Hematopoietic multipotent progenitor cell treated with erythropoietin and hydrocortisone succinate and interleukin-3 and kit ligand, for 6 days (in vitro differentiated cells): ENCODE measurements at regions not wholly inside any gene's neighbourhood (a gene's known extent, or its start where the extent isn't known, plus 50 kb on each side); places are given as distances from the start of the nearest gene placed in this dataset.

Source experiments
- DNase-seq: peaks from one replicate; pipeline ENCODE4 v3.0.0-alpha.2; 2015

DNA sequence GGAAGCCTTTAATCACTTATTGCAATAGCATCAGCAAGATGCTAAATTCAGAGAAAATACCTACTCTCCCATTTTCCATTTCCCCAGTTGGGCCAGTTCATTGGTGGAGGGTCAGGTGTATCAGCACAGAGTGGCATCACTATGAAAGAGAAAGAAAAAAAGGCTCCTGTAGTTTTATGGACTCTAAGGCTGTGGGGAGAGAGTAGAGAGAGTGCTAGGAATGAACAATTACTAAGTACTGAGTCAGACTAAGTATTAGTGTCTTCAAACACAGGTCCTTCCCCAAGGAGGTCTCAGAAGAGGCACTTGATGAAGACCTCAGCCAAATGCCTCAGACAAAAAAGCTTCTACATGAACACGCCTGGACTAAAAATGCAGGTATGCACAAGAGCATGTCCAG lies 1061.9 kb downstream of the FSTL5 start:
- no peak for DNase-seq

DNA sequence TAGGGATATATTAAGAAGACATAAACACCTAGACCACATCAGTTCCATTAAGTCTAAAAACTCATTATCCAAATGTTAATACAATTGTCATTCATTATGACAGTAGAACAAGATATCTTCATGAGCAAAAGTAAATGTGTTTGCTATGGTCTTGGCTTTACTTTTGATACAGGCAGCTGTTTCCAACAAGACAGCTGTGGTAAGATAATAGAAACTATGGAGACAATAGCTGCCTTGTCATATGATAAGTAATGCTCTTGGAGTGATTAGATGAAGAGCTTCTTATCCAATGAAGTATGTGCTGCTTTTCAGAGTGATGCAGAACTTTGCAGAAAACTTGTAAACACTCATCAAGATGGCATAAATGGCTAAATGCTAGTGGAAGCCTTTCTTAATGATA lies 1066.0 kb downstream of the FSTL5 start:
- no peak for DNase-seq

DNA sequence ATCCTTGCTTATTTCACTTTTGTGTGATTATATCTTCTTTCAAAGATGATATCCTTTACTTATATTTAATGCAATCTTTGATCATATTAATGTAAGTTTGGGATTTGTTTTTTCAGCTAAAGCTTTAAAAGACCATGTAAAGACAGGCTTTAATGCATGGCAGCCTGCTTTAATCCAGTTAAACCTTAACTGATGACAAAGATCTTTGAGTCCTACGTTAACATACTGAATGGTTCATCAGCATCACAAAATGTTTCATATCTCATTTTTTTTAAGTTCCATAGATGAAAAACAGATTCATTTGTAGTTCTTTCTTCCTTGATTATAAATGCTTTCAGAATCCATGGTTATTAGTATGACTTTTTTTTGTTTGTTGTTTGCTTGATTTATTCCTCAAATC lies 1102.8 kb downstream of the FSTL5 start:
- DNase-seq = no peak
